ELF-1 (cell line): ENCODE measurements at regions not wholly inside any gene's neighbourhood (a gene's known extent, or its start where the extent isn't known, plus 50 kb on each side); places are given as distances from the start of the nearest gene placed in this dataset.

Experiments used
- DNase-seq: peaks from one replicate; pipeline ENCODE4 v3.0.0-alpha.2; 2016; ENCODE audit warnings: low read depth, low spot score

DNA sequence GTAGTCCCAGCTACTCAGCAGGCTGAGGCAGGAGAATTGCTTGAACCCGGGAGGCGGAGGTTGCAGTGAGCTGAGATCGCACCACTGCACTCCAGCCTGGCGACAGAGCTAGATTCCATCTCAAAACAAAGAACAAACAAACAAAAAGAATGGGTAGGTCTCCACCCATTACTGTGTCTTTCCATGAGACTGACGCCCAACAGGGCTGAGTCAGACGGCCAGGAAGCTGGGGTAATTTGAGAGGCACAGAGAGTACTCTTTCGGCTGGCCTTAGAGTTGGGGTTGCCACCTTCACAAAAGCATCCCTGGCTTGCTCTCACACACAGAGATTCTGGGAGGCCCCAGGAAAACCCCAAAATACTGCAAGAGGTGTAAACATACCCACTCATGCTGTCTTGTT lies 72.0 kb upstream of the DHRSX start:
- DNase-seq = peak; percentile 71

DNA sequence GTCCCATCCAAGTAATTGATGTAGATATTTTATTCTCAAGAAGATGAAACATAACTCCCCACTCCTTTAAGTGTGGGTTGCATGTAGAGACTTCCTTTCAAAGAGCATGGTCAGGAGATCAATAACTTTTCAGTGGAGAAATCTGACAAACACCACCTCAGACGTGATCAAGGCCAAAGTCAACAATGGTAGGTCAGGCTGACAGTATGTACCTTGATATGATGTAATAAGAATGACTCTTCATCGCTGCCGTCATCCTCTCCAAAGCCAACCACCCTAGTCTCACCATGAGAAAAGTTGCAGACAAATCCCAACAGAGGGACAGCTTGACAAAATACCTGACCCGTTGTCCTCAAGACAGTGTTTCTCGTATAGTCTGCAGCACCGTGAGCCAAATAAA lies 67.3 kb upstream of the DHRSX start:
- DNase-seq = no peak

DNA sequence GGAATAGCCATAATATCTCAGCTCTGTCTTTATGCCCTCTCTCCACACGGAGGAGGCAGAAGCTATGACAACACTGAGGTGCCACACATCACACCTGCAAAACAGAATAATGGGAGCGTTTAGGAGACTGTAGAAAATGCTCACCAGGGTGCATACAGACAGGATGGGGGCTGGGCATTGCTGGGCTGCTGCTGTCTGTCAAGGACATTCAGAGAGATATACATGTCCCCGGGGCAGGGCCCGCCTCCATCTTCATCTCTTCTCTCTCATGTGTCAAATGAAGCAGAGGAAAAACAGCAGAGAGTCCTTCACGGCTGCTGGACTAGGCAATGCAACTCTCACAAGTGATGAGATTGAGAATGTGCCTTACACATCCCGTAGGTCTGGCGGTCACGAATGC lies 65.3 kb upstream of the DHRSX start:
- DNase-seq = peak; percentile 65

- DNase-seq = no peak
Measured at GRCh38 chrX:2561456-2561855, 60.7 kb upstream of the DHRSX start.

- no peak for DNase-seq
Measured at GRCh38 chrX:2559124-2559523, 58.3 kb upstream of the DHRSX start.

- DNase-seq = no peak
Measured at GRCh38 chrX:2554891-2555290, 54.1 kb upstream of the DHRSX start.

DNA sequence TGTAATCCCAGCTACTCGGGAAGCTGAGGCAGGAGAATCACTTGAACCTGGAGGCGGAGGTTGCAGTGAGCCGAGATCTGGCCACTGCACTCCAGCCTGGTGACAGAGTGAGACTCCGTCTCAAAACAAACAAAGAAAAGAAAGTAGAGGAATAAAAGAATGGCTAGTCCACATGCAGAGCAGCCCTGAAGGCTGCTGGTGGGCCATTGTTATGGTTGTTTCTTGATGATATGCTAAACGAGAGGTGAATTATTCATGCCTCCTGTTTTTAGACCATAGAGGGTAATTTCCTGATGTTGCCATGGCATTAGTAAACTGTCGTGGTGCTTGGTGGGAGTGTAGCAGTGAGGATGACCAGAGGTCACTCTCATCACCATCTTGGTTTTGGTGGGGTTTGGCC lies 53.3 kb upstream of the DHRSX start:
- DNase-seq = peak; percentile 40

DNA sequence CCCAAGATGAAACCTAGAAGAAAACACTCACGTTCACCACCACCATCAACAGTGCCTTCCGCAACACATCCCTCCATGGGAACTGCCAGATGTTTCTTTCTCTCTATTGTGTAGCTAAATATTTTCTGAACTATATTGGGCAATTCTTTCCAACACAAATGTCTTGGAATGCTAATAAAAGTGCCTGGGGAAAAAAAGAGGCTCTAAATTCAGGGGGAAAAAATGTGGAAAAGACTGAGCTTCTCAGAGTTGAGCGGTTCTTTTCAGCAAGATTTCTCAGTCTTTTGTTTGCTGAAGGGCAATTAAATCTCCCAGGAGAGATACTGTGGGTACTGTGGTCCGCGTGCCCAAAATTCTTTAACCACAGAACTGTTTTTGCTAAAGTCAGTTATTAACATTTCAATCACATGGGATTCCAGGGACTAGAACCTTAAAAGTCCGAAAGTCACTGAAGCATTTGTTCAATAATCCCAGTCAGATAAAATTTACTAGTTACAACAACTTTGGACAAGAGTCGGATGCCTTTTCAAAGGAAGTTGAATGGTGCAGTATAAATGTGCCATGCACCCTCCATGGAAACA lies 51.9 kb upstream of the DHRSX start:
- DNase-seq = no peak

DNA sequence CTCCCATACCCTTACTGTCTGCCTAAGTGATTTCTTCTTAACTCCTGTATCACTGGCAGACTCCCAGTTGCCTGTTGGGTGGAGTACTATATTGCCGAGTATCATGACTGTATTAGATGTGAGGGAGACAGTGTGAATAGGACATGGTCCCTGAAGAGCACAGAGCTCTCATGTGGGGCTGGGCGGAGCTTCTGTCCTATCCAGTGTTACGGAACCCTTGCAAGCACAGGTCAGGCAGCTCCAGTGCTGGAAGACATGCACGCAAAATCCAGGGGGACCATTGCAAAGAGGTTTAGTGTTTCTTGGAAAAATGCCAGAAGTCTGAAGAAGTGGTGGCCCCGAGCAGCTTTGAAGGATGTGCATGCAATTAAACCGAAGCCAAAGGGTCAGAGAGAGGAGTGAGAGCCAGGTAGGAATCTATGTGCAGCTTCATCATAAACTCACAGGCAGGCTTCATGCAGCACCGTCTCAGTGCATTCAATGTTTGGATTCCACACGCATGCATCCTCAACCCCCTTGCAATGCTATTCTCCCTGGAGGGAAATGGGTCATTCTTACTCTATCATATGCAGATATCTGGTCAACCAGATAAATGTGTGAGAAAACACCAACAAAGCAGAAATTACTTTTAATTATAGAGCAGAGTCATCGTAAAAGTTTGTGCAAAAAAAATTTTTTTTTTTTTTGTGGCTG lies 49.7 kb upstream of the DHRSX start:
- no peak for DNase-seq
